GM19372 (cell line): ENCODE measurements at regions not wholly inside any gene's neighbourhood (a gene's known extent, or its start where the extent isn't known, plus 50 kb on each side); places are given as distances from the start of the nearest gene placed in this dataset.

ENCODE experiments used
- ATAC-seq: cut with Tn5 transposase; IDR thresholded peaks from one replicate; pipeline ENCODE4 v1.9.1; 2021; ENCODE audit warnings: mild to moderate bottlenecking, low read depth, moderate library complexity; ENCODE audit not compliant: unreplicated experiment

- no peak for ATAC-seq
Observed at GRCh38 chr3:72418856-72419255, 429.4 kb downstream of the SHQ1 start.

GRCh38 chr3:72418244-72418643, 430.0 kb downstream of the SHQ1 start:
- no peak for ATAC-seq

- ATAC-seq: no peak
Observed at GRCh38 chr3:72414481-72415016, 433.7 kb downstream of the SHQ1 start.

GRCh38 chr3:72413228-72413627, 435.0 kb downstream of the SHQ1 start:
- no peak for ATAC-seq

- no peak for ATAC-seq
Observed at GRCh38 chr3:72412340-72412956, 435.8 kb downstream of the SHQ1 start.

- no peak for ATAC-seq
Observed at GRCh38 chr3:72411843-72412242, 436.4 kb downstream of the SHQ1 start.

- ATAC-seq: no peak
Observed at GRCh38 chr3:72411126-72411525, 437.1 kb downstream of the SHQ1 start.

- no peak for ATAC-seq
Observed at GRCh38 chr3:72408983-72409779, 439.1 kb downstream of the SHQ1 start.

GRCh38 chr3:72407766-72408165, 440.5 kb downstream of the SHQ1 start:
- no peak for ATAC-seq

- ATAC-seq: no peak
Observed at GRCh38 chr3:72405943-72406566, 442.2 kb downstream of the SHQ1 start.

- ATAC-seq: no peak
Observed at GRCh38 chr3:72401005-72401545, 447.2 kb downstream of the SHQ1 start.

GRCh38 chr3:72398781-72399180, 449.5 kb downstream of the SHQ1 start:
- no peak for ATAC-seq

- no peak for ATAC-seq
Observed at GRCh38 chr3:72397586-72397985, 450.7 kb downstream of the SHQ1 start.

- no peak for ATAC-seq
Observed at GRCh38 chr3:72396899-72397298, 451.3 kb downstream of the SHQ1 start.

- no peak for ATAC-seq
Observed at GRCh38 chr3:72395776-72396311, 452.4 kb downstream of the SHQ1 start.

GRCh38 chr3:72393455-72393854, 454.8 kb downstream of the SHQ1 start:
- ATAC-seq: no peak

GRCh38 chr3:72391659-72392058, 456.6 kb downstream of the SHQ1 start:
- ATAC-seq: no peak

GRCh38 chr3:72390841-72391240, 457.4 kb downstream of the SHQ1 start:
- no peak for ATAC-seq

GRCh38 chr3:72388644-72389043, 459.6 kb downstream of the SHQ1 start:
- no peak for ATAC-seq

GRCh38 chr3:72388117-72388516, 460.1 kb downstream of the SHQ1 start:
- ATAC-seq: no peak
